Mesodermal cell (in vitro differentiated cells): ENCODE measurements at regions not wholly inside any gene's neighbourhood (a gene's known extent, or its start where the extent isn't known, plus 50 kb on each side); places are given as distances from the start of the nearest gene placed in this dataset.
A peak's percentile ranks its signal among the peaks of the same experiment; 100 is the strongest.

ENCODE experiments used
- H3K27ac ChIP-seq: 2 replicates; pipeline ENCODE4 v1.7.0; 2013; ENCODE audit warnings: mild to moderate bottlenecking, low read depth, low read length, moderate library complexity; ENCODE audit not compliant: severe bottlenecking
- H3K36me3 ChIP-seq: 2 replicates; pipeline ENCODE4 v1.7.1; 2013; ENCODE audit warnings: mild to moderate bottlenecking, low read length, moderate library complexity; ENCODE audit not compliant: control insufficient read depth, insufficient read depth
- H3K4me1 ChIP-seq: one replicate; pipeline ENCODE4 v1.7.1; 2013; ENCODE audit warnings: mild to moderate bottlenecking, low read length; ENCODE audit not compliant: insufficient read depth, control insufficient read depth, poor library complexity, severe bottlenecking
- H3K4me3 ChIP-seq: 2 replicates; pipeline ENCODE4 v1.7.0; 2013; ENCODE audit warnings: low read length, control low read depth, mild to moderate bottlenecking; ENCODE audit not compliant: insufficient read depth, poor library complexity, severe bottlenecking; ENCODE audit errors: extremely low read depth
- H3K9me3 ChIP-seq: 2 replicates; pipeline ENCODE4 v1.7.1; 2013; ENCODE audit warnings: mild to moderate bottlenecking, low read length, moderate library complexity; ENCODE audit not compliant: control insufficient read depth
- whole genome bisulfite sequencing, 2 experiments: methylation state at CpG; one replicate each; pipeline ENCODE4 v1.1.5; 2013; ENCODE audit warnings: missing lambda C conversion rate in 2 of 2; ENCODE audit not compliant: insufficient coverage in 2 of 2; 5-methylcytosine and 5-hydroxymethylcytosine counted together

DNA sequence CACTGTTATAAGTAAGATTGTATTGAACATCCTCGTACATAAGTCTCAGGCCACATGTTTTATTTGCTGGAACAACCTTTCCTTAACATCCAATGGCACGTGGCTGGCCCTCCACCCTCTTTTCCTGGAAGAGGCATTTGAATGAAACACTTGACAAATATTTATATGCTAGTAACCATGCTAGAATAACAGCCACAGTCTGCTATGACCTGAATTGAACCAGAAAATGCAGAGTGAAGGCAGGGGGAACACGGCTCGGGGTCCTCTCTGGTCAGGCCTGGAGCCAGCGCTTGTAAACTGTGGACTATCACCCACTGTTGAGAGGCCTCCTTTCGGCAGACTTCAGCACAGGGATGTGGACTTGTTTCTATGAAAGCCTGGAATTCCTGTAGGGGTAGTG is 198.2 kb upstream of the COPS8 start:
- WGBS, 2 experiments, result 83 to 85% methylated on average over 4 of the region's 6 CpGs
- no peak overlapping the region for H3K4me3 ChIP-seq
- H3K36me3 ChIP-seq, result no peaks in the 10 kb centered on the region
- H3K4me1 ChIP-seq, result peaks cover 8% of the 10 kb centered on the region
- no peak overlapping the region for H3K27ac ChIP-seq
- peaks cover 5% of the 10 kb centered on the region for H3K9me3 ChIP-seq

GRCh38 chr2:236887953-236888793 is 197.5 kb upstream of the COPS8 start:
- H3K4me1 ChIP-seq, result peaks cover 8% of the 10 kb centered on the region
- peaks cover 5% of the 10 kb centered on the region for H3K9me3 ChIP-seq
- no peak overlapping the region for H3K27ac ChIP-seq
- WGBS, 2 experiments, result 91 to 92% methylated on average over 12 to 14 of the region's 15 CpGs
- no peak overlapping the region for H3K4me3 ChIP-seq
- no peaks in the 10 kb centered on the region for H3K36me3 ChIP-seq

DNA sequence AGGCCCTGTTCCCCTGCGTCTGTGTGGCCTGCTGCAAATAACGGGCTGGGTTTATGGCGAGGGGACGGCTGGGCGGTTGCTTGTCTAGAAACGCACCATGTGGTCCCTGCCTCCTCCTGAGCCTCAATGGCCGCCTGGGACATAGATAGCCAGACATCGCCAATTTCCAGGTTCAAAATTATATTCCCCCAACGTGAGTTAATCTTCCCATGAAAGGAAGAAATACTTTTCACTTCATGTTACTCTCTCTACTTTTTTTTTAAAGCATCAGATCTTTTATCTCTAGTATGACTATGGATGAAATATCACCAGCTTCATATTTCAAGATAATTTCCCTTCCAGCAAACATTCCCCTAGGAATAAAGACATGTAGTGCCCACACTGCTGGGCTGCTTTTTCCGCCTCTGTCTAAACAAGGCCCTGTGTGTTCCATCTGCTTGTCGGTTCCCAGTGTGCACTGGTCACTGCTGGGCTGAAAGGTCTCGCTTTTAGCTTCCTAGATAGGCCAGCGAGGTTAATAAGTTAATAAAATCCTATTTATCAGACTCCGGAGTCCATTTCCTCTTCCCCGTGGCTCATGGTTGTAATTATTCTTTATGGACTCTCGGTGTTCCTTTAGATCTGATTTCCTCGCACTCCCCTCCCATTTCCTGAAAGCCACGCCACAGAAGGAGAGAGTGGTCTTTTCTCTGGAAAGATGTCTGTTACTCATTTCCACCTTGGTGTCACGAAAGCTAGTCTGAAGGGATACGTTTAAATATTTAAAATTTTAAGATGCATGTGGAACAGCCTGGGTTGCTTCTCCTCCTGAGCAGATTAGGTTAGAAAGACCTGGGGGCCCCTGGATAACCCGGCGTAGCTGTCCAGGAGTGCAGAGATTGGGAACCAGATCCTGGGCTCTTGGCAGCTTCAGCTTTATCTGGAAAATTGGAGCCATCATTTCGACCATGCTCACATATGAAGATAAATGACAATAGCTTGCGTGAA is 196.6 kb upstream of the COPS8 start:
- H3K27ac ChIP-seq, result peak overlapping the region; percentile 16
- H3K4me3 ChIP-seq, result no peak overlapping the region
- H3K36me3 ChIP-seq, result no peaks in the 10 kb centered on the region
- H3K9me3 ChIP-seq, result peaks cover 5% of the 10 kb centered on the region
- WGBS, 2 experiments, result 88 to 92% methylated on average over 20 to 22 of the region's 24 CpGs
- H3K4me1 ChIP-seq, result peaks cover 8% of the 10 kb centered on the region

DNA sequence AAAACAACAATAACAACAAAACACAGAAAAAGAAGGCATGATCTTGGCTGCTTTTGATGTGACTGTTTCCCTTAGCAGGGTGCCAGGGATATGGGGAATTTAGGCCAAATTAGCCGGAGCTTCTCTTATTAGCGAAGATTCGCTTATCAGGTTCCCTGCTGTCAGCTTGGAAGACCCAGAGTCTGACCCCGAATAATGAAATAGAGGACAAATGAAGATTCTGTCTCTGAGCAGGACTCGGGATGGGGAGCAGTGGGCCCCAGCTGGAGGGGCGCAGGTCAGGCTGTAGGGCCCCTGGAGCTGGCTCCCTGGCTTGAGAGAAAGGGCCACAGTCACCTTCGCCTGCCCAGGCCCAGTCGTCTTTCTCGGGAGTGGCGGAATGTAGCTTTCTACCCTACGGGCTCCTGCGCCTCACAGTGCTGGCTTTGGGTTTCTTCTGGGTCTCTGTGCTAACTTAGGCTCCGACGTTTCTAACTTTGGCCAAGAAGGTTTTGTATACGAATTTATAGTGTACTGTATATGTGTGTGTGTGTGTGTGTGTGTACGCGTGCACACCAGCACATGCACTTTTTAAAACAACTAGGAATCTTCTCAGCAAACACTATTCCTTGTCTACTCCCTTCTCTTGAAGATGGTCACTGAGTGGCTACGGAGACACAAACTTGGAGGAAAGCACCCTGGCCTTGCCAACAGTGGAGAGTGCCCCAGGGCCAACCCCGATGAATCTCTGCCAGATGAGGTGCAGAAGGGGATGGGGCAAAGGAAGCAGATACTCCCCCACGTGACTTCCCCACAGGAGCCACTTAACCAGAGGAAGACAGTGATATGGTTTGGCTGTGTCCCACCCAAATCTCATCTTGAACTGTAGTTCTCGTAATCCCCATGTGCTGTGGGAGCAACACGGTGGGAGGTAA is 195.6 kb upstream of the COPS8 start:
- WGBS, 2 experiments, result 91 to 93% methylated on average over 15 to 16 of the region's 22 CpGs
- H3K27ac ChIP-seq, result no peak overlapping the region
- no peak overlapping the region for H3K4me3 ChIP-seq
- peaks cover 5% of the 10 kb centered on the region for H3K9me3 ChIP-seq
- H3K4me1 ChIP-seq, result peaks cover 10% of the 10 kb centered on the region
- H3K36me3 ChIP-seq, result no peaks in the 10 kb centered on the region

- no peaks in the 10 kb centered on the region for H3K36me3 ChIP-seq
- no peak overlapping the region for H3K27ac ChIP-seq
- peaks cover 5% of the 10 kb centered on the region for H3K9me3 ChIP-seq
- peaks cover 10% of the 10 kb centered on the region for H3K4me1 ChIP-seq
- WGBS, 2 experiments, result 79 to 90% methylated on average over 6 of the region's 7 CpGs
- no peak overlapping the region for H3K4me3 ChIP-seq
These were observed 193.0 kb upstream of the COPS8 start for GRCh38 chr2:236892721-236893120.

DNA sequence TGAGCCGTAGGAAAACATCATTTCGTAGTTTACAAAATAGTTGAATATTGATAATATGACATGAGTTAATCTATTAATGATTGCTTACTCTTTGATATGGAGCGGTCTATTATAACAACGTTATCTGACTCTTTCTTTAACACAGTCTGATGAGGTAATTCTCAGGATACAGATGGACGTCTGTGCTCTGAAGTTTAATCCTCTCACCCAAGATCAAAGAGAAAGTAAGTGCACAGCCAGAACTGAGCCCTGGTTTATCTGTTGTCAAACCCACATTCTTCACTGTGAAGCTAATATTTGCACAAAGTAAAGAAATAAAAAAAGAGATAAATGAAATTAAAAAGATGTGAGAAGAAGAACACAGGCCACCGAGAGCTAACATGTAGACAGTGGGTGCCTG is 190.9 kb upstream of the COPS8 start:
- peaks cover 5% of the 10 kb centered on the region for H3K9me3 ChIP-seq
- 78 to 90% methylated on average over 1 to 2 of the region's 6 CpGs for WGBS, 2 experiments
- no peak overlapping the region for H3K27ac ChIP-seq
- peaks cover 4% of the 10 kb centered on the region for H3K4me1 ChIP-seq
- no peak overlapping the region for H3K4me3 ChIP-seq
- H3K36me3 ChIP-seq, result no peaks in the 10 kb centered on the region

GRCh38 chr2:236895497-236895896 is 190.2 kb upstream of the COPS8 start:
- H3K27ac ChIP-seq, result no peak overlapping the region
- 100% methylated on average over 1 of the region's 3 CpGs for WGBS, 2 experiments
- peaks cover 4% of the 10 kb centered on the region for H3K4me1 ChIP-seq
- H3K9me3 ChIP-seq, result peaks cover 3% of the 10 kb centered on the region
- no peak overlapping the region for H3K4me3 ChIP-seq
- H3K36me3 ChIP-seq, result no peaks in the 10 kb centered on the region

GRCh38 chr2:236896688-236897087 is 189.0 kb upstream of the COPS8 start:
- Histone ChIP-seq H3K36me3 (no peaks in the 10 kb centered on the region), H3K9me3 (no peaks in the 10 kb centered on the region), H3K4me1 (peaks cover 4% of the 10 kb centered on the region), H3K27ac (no peak overlapping the region), H3K4me3 (no peak overlapping the region)
- WGBS, 2 experiments, result 84 to 94% methylated on average over 3 to 5 of the region's 5 CpGs

DNA sequence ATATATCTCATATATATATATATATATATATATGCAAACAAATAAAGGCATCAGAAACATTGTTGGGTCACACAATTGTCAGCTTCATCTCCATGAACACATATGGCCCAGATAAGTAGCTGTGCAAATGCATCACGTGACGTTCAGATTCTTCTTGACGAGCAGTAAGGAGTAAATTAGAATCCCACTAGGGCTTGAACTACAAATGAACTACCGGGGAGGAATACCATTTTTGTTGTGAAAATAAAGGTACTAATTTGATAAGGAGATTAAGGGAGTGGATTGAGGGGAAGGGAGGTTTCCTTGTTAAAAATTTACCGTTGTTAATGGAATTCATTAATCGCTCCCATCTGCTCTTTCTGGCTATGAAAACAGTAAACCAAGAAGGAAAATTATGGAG is 186.5 kb upstream of the COPS8 start:
- H3K4me1 ChIP-seq, result peaks cover 4% of the 10 kb centered on the region
- no peak overlapping the region for H3K27ac ChIP-seq
- H3K4me3 ChIP-seq, result no peak overlapping the region
- H3K9me3 ChIP-seq, result no peaks in the 10 kb centered on the region
- H3K36me3 ChIP-seq, result no peaks in the 10 kb centered on the region
- WGBS, 2 experiments, result 91 to 98% methylated on average over 5 to 6 of the region's 6 CpGs
